ENCODE measurements at regions not wholly inside any gene's neighbourhood (a gene's known extent, or its start where the extent isn't known, plus 50 kb on each side); places are given as distances from the start of the nearest gene placed in this dataset.
"Not testable (repeated sequence)": the region's sequence is repeated elsewhere in the genome, so short reads cannot be mapped to it uniquely, and the experiment has no call there.

- TF ChIP-seq, protein P1, sequence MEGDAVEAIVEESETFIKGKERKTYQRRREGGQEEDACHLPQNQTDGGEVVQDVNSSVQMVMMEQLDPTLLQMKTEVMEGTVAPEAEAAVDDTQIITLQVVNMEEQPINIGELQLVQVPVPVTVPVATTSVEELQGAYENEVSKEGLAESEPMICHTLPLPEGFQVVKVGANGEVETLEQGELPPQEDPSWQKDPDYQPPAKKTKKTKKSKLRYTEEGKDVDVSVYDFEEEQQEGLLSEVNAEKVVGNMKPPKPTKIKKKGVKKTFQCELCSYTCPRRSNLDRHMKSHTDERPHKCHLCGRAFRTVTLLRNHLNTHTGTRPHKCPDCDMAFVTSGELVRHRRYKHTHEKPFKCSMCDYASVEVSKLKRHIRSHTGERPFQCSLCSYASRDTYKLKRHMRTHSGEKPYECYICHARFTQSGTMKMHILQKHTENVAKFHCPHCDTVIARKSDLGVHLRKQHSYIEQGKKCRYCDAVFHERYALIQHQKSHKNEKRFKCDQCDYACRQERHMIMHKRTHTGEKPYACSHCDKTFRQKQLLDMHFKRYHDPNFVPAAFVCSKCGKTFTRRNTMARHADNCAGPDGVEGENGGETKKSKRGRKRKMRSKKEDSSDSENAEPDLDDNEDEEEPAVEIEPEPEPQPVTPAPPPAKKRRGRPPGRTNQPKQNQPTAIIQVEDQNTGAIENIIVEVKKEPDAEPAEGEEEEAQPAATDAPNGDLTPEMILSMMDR (conservative IDR thresholded peaks at IDR 0.05; ENCODE audit: low read depth, low read length): no peak
- DNase-seq (ENCODE audit: low read depth): no peak
Observed at GRCh38 chr10:8158193-8159071, 103.9 kb downstream of the GATA3 start.

DNA sequence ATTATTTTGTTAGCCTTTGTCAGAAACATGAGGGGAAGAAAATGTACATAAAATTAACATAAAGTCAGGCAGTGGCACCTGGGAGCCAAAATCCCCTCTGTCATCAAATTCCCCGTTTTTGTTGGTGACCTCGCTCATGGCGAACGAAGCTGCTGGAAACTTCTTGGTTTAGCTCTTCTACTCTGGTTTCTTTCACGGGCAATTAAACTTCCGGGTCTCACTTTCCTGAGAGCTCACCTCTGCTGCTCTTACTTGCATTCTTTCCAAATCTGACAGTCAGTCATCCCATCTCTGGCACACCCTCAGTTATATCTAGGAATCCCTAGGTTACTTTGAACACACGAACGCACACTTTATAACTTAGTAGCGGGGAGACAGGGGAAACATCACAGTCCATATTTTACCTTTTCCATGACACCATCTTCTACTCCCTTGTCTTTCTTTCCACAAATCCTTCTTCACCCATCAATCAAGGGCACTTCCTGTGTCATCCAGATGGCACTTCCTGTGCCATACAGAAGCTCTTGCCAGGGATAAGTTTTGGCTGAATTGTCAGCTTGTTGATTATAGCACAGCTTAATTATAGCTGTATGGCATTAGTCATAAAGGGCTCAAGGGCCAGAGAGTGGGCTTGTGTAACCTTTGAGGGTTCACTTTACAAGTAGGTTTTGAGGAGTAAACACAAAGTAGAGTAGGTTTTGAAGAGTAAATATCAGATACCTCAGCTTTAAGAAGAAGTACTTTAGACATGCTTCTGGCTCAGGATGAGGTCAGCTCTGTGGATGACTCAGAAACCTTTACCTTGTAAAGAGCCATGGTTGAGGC is 105.1 kb downstream of the GATA3 start:
- H3K4me3 ChIP-seq (ENCODE audit: low read depth, low read length): no peak overlapping the region
- no peak for DNase-seq (ENCODE audit: low read depth)
- TF ChIP-seq, protein P1 (conservative IDR thresholded peaks at IDR 0.05; ENCODE audit: low read depth, low read length): no peak

More at GRCh38 chr10:8158193-8159071, 103.9 kb downstream of the GATA3 start:
- no peak overlapping the region for H3K4me3 ChIP-seq (ENCODE audit: low read depth, low read length)

GRCh38 chr10:8163824-8164223 is 109.3 kb downstream of the GATA3 start:
- TF ChIP-seq, protein P1 (conservative IDR thresholded peaks at IDR 0.05; ENCODE audit: low read depth, low read length): no peak
- DNase-seq (ENCODE audit: low read depth): no peak
- H3K4me3 ChIP-seq (ENCODE audit: low read depth, low read length): no peak overlapping the region

- DNase-seq (ENCODE audit: low read depth); H3K4me3 ChIP-seq (ENCODE audit: low read depth, low read length): not testable (repeated sequence)
Observed at GRCh38 chr10:8164640-8165039, 110.2 kb downstream of the GATA3 start.

- TF ChIP-seq, protein P1 (conservative IDR thresholded peaks at IDR 0.05; ENCODE audit: low read depth, low read length): no peak
- no peak for DNase-seq (ENCODE audit: low read depth)
- H3K4me3 ChIP-seq (ENCODE audit: low read depth, low read length): no peak overlapping the region
Observed at GRCh38 chr10:8168836-8169235, 114.3 kb downstream of the GATA3 start.

DNA sequence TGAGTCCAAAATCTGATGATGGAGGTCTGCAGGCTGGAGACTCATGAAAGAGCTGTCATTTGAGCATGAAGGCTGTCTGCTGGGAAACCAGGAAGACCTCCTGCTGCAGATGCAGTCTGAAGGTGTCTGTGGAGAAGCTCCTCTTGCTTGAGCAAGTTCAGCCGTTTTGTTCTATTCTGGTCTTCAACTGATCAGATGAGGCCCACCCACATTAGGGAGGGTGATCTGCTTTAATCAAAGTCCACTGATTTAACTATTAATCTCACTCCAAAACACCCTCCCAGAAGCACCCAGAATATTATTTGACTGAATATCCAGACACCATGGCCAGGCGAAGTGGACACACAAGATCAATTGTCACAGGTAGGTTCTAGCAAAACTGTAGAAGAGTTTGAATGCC is 116.5 kb downstream of the GATA3 start:
- no peak overlapping the region for H3K4me3 ChIP-seq (ENCODE audit: low read depth, low read length)
- DNase-seq (ENCODE audit: low read depth): no peak
- TF ChIP-seq, protein P1 (conservative IDR thresholded peaks at IDR 0.05; ENCODE audit: low read depth, low read length): no peak

DNA sequence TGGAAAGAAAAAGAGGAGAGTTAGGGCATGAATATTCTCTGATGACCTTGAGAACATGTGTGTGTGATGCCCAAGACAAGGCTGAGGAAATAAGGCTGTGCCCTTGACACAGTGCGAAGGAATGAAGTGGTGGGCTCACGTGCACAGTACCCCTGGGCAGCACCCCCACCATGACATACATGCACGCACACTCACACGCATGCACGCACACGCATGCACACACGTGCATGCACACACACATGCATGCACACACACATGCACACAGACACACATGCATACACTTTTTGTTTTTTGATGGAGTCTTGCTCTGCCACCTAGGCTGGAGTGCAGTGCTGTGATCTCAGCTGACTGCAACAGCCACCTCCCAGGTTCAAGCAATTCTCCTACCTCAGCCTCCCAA is 118.1 kb downstream of the GATA3 start:
- TF ChIP-seq, protein P1 (conservative IDR thresholded peaks at IDR 0.05; ENCODE audit: low read depth, low read length): no peak
- no peak for DNase-seq (ENCODE audit: low read depth)

More for the DNA sequence above, 118.1 kb downstream of the GATA3 start:
- H3K4me3 ChIP-seq (ENCODE audit: low read depth, low read length): no peak overlapping the region

All from choroid plexus epithelial cell (primary cell).